Stimulated activated effector memory CD8-positive, alpha-beta T cell treated with anti-CD3 and anti-CD28 coated beads, Interleukin-12 subunit alpha, Interleukin-12 subunit beta, amount 100 ng/mL, for 72 hours (primary cell): ENCODE measurements at regions not wholly inside any gene's neighbourhood (a gene's known extent, or its start where the extent isn't known, plus 50 kb on each side); places are given as distances from the start of the nearest gene placed in this dataset.

Experiments used
- ATAC-seq: fragments of 150-1000 bp; cut with Tn5 transposase; 2 replicates; pipeline ENCODE4 v1.10.0; 2021
- DNase-seq, 2 donors: peaks; one replicate each; pipeline ENCODE4 v3.0.0; 2021 to 2022; ENCODE audit warnings: low spot score in 2 of 2
- H3K27ac Mint-ChIP-seq: one replicate; pipeline ENCODE4 v1.8.0; 2022; ENCODE audit warnings: mild to moderate bottlenecking, mixed read lengths
- H3K36me3 Mint-ChIP-seq: one replicate; pipeline ENCODE4 v1.8.0; 2022; ENCODE audit warnings: mild to moderate bottlenecking, mixed read lengths
- H3K4me1 Mint-ChIP-seq: one replicate; pipeline ENCODE4 v1.8.0; 2022; ENCODE audit warnings: mixed read lengths
- H3K4me3 Mint-ChIP-seq: one replicate; pipeline ENCODE4 v1.8.0; 2022; ENCODE audit warnings: mild to moderate bottlenecking, mixed read lengths
- H3K9me3 Mint-ChIP-seq: one replicate; pipeline ENCODE4 v1.8.0; 2022; ENCODE audit warnings: mixed read lengths

- Mint-ChIP-seq H3K27ac (no peak overlapping the region), H3K4me1 (no peaks in the 10 kb centered on the region), H3K36me3 (no peaks in the 10 kb centered on the region), H3K9me3 (peaks cover 4% of the 10 kb centered on the region), H3K4me3 (no peak overlapping the region)
- ATAC-seq (no peak), DNase-seq (no peak)
These were observed 322.8 kb upstream of the FAT1 start for GRCh38 chr4:187046471-187046870.

GRCh38 chr4:187059021-187059420 is 335.4 kb upstream of the FAT1 start:
- no peak for DNase-seq
- no peaks in the 10 kb centered on the region for H3K36me3 Mint-ChIP-seq
- peaks cover 8% of the 10 kb centered on the region for H3K9me3 Mint-ChIP-seq
- no peak overlapping the region for H3K4me3 Mint-ChIP-seq
- no peaks in the 10 kb centered on the region for H3K4me1 Mint-ChIP-seq
- ATAC-seq: no peak
- no peak overlapping the region for H3K27ac Mint-ChIP-seq

DNA sequence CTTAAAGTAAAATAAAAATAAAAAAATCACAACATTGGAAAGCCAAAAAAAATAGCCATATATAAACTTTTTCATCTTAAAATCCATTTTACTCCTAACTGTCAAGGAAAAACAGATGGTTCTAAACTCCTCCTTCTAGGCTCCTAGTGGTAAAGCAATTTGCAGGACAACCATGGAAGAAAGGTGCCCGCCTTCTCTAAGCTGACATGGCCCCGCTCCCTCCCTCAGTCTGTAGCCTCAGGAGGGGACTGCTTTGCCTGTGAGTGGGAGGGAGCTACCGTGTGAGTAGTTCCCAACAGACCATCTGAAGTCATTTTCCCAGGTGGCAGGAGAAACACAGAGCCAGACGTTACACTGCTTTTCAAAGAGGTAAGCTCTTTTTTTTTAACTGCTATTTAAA is 336.2 kb upstream of the FAT1 start:
- DNase-seq: no peak
- peaks cover 8% of the 10 kb centered on the region for H3K9me3 Mint-ChIP-seq
- H3K36me3 Mint-ChIP-seq: no peaks in the 10 kb centered on the region
- H3K4me1 Mint-ChIP-seq: no peaks in the 10 kb centered on the region
- H3K27ac Mint-ChIP-seq: no peak overlapping the region
- ATAC-seq: no peak
- H3K4me3 Mint-ChIP-seq: no peak overlapping the region

- H3K9me3 Mint-ChIP-seq: peaks cover 8% of the 10 kb centered on the region
- no peak overlapping the region for H3K27ac Mint-ChIP-seq
- ATAC-seq: no peak
- no peaks in the 10 kb centered on the region for H3K36me3 Mint-ChIP-seq
- no peaks in the 10 kb centered on the region for H3K4me1 Mint-ChIP-seq
- no peak for DNase-seq
- H3K4me3 Mint-ChIP-seq: no peak overlapping the region
These were observed 336.9 kb upstream of the FAT1 start for GRCh38 chr4:187060551-187060950.

- no peak overlapping the region for H3K27ac Mint-ChIP-seq
- no peaks in the 10 kb centered on the region for H3K36me3 Mint-ChIP-seq
- ATAC-seq: no peak
These were observed 339.6 kb upstream of the FAT1 start for GRCh38 chr4:187063251-187063650.

GRCh38 chr4:187064033-187064432 is 340.4 kb upstream of the FAT1 start:
- ATAC-seq: no peak

More at GRCh38 chr4:187063251-187063650, 339.6 kb upstream of the FAT1 start:
- no peak for DNase-seq
- H3K9me3 Mint-ChIP-seq: peaks cover 5% of the 10 kb centered on the region
- no peaks in the 10 kb centered on the region for H3K4me1 Mint-ChIP-seq
- no peak overlapping the region for H3K4me3 Mint-ChIP-seq

GRCh38 chr4:187065396-187065795 is 341.7 kb upstream of the FAT1 start:
- H3K4me1 Mint-ChIP-seq: no peaks in the 10 kb centered on the region
- H3K36me3 Mint-ChIP-seq: no peaks in the 10 kb centered on the region
- no peak overlapping the region for H3K4me3 Mint-ChIP-seq
- no peak for ATAC-seq
- DNase-seq: no peak
- no peak overlapping the region for H3K27ac Mint-ChIP-seq
- H3K9me3 Mint-ChIP-seq: peaks cover 2% of the 10 kb centered on the region

More at GRCh38 chr4:187064033-187064432, 340.4 kb upstream of the FAT1 start:
- no peak overlapping the region for H3K4me3 Mint-ChIP-seq
- DNase-seq: no peak
- H3K36me3 Mint-ChIP-seq: no peaks in the 10 kb centered on the region
- H3K4me1 Mint-ChIP-seq: no peaks in the 10 kb centered on the region
- peaks cover 5% of the 10 kb centered on the region for H3K9me3 Mint-ChIP-seq
- no peak overlapping the region for H3K27ac Mint-ChIP-seq

DNA sequence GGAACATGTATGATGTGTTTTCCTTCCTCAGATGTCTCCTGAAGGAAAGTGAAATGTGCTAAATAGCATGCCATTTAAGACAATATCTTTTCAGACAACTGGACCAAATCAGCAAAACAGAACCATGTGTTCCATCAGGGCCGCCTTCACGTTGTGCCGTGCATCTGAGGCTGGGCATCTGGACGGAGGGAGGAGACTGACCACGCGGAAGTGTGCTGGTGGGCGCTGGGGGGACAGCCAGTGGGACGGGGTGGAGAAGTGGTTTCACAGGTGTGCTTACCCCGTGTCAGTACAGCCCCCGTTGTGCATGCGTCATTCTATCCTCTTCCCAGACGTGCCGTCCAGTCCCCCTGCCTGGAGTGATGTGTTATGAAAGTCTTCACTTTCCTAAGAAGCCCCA is 342.1 kb upstream of the FAT1 start:
- no peaks in the 10 kb centered on the region for H3K4me1 Mint-ChIP-seq
- peaks cover 2% of the 10 kb centered on the region for H3K9me3 Mint-ChIP-seq
- H3K4me3 Mint-ChIP-seq: no peak overlapping the region
- DNase-seq: no peak
- ATAC-seq: no peak
- no peak overlapping the region for H3K27ac Mint-ChIP-seq
- H3K36me3 Mint-ChIP-seq: no peaks in the 10 kb centered on the region

GRCh38 chr4:187069398-187069797 is 345.7 kb upstream of the FAT1 start:
- no peaks in the 10 kb centered on the region for H3K4me1 Mint-ChIP-seq
- no peak for ATAC-seq
- no peak overlapping the region for H3K27ac Mint-ChIP-seq

GRCh38 chr4:187070158-187070557 is 346.5 kb upstream of the FAT1 start:
- H3K27ac Mint-ChIP-seq: no peak overlapping the region
- H3K4me1 Mint-ChIP-seq: no peaks in the 10 kb centered on the region
- no peak overlapping the region for H3K4me3 Mint-ChIP-seq
- ATAC-seq (no peak), DNase-seq (no peak)
- H3K36me3 Mint-ChIP-seq: no peaks in the 10 kb centered on the region
- H3K9me3 Mint-ChIP-seq: peaks cover 11% of the 10 kb centered on the region

More at GRCh38 chr4:187069398-187069797, 345.7 kb upstream of the FAT1 start:
- no peaks in the 10 kb centered on the region for H3K36me3 Mint-ChIP-seq
- no peak for DNase-seq
- H3K4me3 Mint-ChIP-seq: no peak overlapping the region
- peaks cover 8% of the 10 kb centered on the region for H3K9me3 Mint-ChIP-seq

DNA sequence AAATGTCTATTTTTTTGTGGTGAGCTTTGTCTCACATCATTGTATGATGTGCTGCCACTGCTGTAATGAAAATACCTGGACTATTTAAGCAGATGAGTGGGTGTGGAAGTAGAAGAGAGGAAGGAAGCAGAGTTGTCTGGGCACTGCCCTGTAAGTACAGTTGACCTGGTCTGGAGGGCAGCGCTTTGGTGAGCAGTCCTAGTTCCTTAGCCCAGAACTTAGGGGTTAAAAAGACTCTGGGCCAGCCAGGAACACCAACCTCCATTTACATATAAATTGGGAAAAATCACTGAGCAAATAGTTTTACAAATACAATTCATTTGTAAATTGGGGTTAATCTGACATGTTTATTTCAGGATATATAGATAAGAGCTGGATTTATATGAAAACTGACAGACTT is 347.1 kb upstream of the FAT1 start:
- no peak for ATAC-seq
- Mint-ChIP-seq H3K36me3 (no peaks in the 10 kb centered on the region), H3K27ac (no peak overlapping the region), H3K4me3 (no peak overlapping the region), H3K4me1 (no peaks in the 10 kb centered on the region), H3K9me3 (peaks cover 11% of the 10 kb centered on the region)
- DNase-seq: no peak

- Mint-ChIP-seq H3K9me3 (peaks cover 11% of the 10 kb centered on the region), H3K4me3 (no peak overlapping the region), H3K27ac (no peak overlapping the region), H3K4me1 (no peaks in the 10 kb centered on the region), H3K36me3 (no peaks in the 10 kb centered on the region)
- DNase-seq: no peak
- ATAC-seq: no peak
These were observed 348.4 kb upstream of the FAT1 start for GRCh38 chr4:187071946-187072600.

DNA sequence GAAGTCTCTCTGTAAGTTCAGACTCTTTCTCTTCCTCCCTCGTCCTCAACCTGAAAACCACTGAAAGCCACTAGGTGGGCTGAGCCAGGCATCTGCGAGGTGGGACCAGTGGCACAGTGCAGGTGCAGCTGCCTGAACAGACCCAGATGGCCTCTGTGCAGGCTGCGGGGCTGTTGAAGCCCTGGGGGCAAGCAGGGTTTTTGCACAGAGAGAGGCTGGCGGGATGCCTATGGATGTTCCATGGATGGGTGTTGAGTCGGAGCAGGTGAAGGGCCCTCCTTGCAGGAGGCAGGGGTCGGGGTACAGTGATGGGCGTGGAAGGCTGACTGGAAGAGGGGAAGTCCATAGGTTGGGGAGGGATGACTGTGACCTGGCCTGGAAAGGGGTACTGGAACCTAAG is 350.2 kb upstream of the FAT1 start:
- Mint-ChIP-seq H3K9me3 (peaks cover 13% of the 10 kb centered on the region), H3K4me3 (no peak overlapping the region), H3K36me3 (no peaks in the 10 kb centered on the region), H3K27ac (no peak overlapping the region), H3K4me1 (no peaks in the 10 kb centered on the region)
- ATAC-seq: no peak
- no peak for DNase-seq

DNA sequence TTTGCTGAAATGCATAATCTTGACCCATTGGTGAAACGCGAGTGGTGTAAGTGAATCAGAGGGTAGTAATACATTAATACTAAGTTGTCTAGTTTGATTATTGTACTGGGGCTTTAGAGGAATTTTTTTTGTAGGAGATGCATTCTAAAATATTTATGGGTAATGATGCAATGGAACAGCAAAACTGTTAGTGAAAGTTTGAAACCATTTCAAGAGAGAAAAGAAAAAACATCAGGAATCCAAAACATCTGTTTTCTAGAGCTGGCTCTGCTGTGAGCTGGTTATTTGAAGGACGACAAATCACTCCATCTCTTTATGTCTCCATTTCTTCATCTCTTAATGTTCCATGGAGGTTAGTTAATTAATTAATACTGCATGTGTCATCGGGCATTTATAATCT is 351.9 kb upstream of the FAT1 start:
- no peaks in the 10 kb centered on the region for H3K4me1 Mint-ChIP-seq
- H3K36me3 Mint-ChIP-seq: no peaks in the 10 kb centered on the region
- ATAC-seq (no peak), DNase-seq (no peak)
- no peak overlapping the region for H3K27ac Mint-ChIP-seq
- H3K4me3 Mint-ChIP-seq: no peak overlapping the region
- peaks cover 13% of the 10 kb centered on the region for H3K9me3 Mint-ChIP-seq

DNA sequence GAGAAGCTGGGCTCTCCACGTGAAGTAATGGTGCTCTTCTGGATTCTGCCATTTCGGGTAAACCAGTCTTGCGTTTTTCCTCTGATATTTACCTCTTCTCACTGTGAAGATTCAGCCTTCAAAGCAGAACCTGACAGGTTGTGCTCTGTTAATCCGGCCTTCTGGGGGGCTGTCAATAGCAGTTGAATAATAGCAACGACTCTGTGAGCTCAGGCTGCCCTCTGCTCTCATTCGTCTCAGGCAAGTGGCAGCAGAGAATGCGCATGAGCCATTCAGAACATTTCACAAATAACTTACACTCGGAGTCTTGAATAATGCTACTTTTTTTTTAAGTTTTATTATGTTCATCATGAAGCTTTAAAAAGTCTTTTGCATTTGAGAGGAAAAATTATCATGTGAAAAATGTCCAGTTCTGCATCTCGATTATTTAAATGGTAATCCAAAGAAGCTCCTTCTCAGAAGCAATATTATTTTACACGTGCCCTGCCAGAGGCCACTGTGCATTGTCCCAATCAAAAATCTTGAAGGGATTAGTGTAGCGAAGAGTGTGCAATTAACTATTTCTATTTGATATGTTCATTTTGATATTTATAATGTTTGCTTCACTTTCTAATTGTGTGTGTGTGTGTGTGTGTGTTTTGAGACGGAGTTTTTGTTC is 354.2 kb upstream of the FAT1 start:
- no peak overlapping the region for H3K4me3 Mint-ChIP-seq
- H3K27ac Mint-ChIP-seq: no peak overlapping the region
- no peak for DNase-seq
- H3K36me3 Mint-ChIP-seq: no peaks in the 10 kb centered on the region
- peaks cover 14% of the 10 kb centered on the region for H3K9me3 Mint-ChIP-seq
- ATAC-seq: no peak
- H3K4me1 Mint-ChIP-seq: no peaks in the 10 kb centered on the region

DNA sequence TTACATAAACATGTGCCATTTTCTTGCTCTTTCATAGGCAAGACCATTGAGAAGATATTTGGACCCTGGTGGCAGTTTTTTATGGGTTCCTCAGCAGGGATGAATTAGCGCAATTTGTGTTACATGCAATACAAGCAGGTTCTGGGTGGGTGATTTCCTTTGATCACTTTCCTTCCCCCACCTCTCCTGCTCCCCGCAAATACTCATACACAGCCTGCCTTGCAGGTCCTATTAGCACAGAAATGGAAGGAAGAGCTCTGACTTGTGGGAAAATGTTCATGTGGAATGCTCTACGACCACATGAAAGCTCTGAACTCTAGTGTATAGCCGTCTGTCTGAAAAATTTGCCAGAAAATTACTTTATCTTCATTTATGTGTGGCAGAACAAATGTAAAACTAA is 361.0 kb upstream of the FAT1 start:
- H3K4me3 Mint-ChIP-seq: no peak overlapping the region
- no peak for DNase-seq
- no peak overlapping the region for H3K27ac Mint-ChIP-seq
- H3K4me1 Mint-ChIP-seq: no peaks in the 10 kb centered on the region
- no peak for ATAC-seq
- H3K9me3 Mint-ChIP-seq: peaks cover 8% of the 10 kb centered on the region
- no peaks in the 10 kb centered on the region for H3K36me3 Mint-ChIP-seq
